Skin of body (tissue), 1 donor: ENCODE measurements at regions not wholly inside any gene's neighbourhood (a gene's known extent, or its start where the extent isn't known, plus 50 kb on each side); places are given as distances from the start of the nearest gene placed in this dataset.
"Not testable (repeated sequence)": the region's sequence is repeated elsewhere in the genome, so short reads cannot be mapped to it uniquely, and the experiment has no call there.

Source experiments
- DNase-seq: peaks from one replicate; lab custom pipeline; 2025; lab: John Stamatoyannopoulos, UW

DNA sequence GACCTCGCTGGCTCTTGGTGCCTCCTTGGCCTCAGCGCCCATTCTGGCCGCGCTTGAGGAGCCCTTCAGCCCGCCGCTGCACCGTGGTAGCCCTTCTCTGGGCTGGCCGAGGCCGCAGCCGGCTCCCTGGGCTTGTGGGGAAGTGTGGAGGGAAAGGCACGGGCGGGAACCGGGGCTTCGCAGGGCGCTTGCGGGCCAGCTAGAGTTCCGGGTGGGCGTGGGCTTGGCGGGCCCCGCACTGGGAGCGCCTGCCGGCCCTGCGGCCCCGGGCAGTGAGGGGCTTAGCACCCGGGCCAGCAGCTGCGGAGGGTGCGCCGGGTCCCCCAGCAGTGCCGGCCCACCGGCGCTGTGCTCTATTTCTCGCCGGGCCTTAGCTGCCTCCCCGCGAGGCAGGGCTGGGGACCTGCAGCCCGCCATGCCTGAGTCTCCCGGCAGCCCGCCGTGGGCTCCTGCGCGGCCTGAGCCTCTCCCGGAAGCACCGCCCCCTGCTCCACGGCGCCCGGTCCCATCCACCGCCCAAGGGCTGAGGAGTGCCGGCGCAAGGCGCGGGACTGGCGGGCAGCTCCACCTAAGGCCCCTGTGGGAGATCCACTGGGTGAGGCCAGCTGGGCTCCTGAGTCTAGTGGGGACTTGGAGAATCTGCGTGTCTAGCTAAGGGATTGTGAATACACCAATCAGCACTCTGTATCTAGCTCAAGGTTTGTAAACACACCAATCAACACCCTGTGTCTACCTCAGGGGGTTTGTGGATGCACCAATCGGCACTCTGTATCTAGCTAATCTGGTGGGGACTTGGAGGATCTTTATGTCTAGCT lies 141.1 kb downstream of the SLCO4C1 start:
- not testable (repeated sequence) for DNase-seq

- DNase-seq: no peak
Observed at GRCh38 chr5:102154291-102154690, 141.8 kb downstream of the SLCO4C1 start.

- no peak for DNase-seq
Observed at GRCh38 chr5:102153003-102153759, 142.9 kb downstream of the SLCO4C1 start.

DNA sequence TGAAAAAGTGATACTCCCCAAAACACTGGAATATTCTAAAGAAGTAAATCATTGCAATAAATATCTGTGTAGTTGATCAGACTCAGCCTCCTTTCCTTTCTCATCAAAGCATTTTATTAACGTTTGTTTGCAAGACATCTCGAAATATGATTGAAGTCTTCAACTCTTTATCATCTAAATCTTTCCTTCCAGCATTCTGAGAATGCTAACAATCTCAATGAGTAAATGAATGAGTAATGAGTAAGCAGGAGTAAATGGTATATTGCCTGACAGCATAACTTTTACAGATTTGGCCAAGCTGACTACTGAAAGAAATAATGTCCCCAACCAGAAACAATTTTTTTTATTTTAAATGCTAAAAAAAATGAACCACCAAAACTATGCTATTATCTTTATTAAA lies 157.1 kb downstream of the SLCO4C1 start:
- DNase-seq: no peak

DNA sequence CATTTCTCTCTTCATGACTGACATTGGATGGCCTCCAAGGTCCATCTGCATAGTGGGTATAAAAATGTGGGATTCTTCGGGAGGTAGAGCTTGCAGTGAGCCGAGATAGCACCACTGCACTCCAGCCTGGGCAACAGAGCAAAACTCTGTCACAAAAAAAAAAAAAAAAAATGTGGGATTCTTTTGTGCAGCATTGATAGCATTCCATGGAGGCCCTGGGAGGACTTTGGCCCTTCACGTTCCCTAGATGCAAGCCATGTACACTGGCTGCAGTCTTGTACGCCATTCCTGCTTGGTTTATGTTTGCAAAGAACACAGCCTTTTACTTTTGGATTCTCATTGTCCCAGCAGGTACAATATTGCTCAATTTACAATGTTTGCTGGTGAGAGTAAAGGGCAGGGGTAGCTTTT lies 157.8 kb downstream of the SLCO4C1 start:
- DNase-seq: no peak

- no peak for DNase-seq
Observed at GRCh38 chr5:102130890-102131289, 165.2 kb downstream of the SLCO4C1 start.

- no peak for DNase-seq
Observed at GRCh38 chr5:102130386-102130785, 165.7 kb downstream of the SLCO4C1 start.

DNA sequence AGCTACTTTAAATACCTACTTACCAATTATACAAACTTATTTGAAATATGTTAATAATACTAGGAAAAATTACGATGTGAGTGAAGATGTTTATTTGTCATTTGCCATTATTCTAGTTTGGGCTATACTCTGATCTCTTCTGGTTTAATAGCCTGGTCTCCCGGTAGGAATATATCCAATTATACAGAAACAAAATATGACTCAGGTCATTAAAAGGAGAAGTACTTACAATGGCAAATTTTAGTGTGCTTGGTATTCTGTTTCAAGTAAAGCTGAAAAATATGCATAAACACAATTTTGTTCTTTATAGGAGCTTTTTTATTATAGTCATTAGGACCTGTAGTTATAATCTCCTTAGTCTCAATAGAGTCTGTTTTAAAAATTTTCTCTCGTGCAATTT lies 176.8 kb downstream of the SLCO4C1 start:
- DNase-seq: no peak

GRCh38 chr5:102115736-102116135 lies 180.3 kb downstream of the SLCO4C1 start:
- DNase-seq: no peak

DNA sequence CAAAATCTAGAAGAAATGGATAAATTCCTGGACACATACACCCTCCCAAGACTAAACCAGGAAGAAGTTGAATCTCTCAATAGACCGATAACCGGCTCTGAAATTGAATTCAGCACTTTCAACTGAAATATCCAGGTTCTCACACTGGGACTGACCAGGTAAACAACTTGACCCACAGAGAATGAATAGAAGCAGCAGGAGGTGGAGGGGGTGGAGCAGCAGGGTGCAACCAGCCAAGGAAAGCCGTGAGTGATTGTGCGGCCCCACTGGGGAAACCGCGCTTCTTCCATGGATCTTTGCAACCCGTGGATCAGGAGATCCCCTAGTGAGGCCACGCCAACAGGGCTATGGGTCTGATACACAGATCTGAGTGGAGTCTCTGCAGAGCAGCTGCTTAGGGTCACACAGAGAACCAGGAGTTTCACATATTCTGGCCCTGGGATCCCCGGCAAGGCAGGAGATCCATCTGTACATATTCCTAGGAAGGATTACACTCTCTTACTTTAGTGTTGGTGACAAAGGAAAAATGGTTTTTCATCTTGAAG lies 181.5 kb downstream of the SLCO4C1 start:
- DNase-seq: no peak

DNA sequence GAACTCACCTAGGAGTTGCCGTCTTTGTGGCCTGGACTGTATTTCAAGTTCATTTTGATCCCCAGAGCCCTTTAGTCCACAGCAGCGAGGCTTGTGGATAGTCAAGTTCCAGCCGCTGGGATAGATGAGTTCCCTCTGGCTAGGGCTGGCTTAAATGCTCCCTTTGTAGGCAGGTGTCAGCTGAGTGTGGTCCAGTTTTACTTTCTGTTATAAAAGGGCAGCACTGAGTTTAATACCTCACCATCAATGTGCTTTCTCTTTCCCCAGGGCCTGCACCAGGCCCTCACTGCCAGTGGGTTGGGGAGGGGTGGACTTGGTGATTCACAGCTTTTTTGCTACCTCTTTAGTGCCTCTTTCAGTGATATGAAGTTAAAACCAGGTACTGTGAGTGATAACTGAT lies 188.2 kb downstream of the SLCO4C1 start:
- no peak for DNase-seq

GRCh38 chr5:102106599-102106998 lies 189.5 kb downstream of the SLCO4C1 start:
- no peak for DNase-seq

GRCh38 chr5:102099766-102100331 lies 196.2 kb downstream of the SLCO4C1 start:
- no peak for DNase-seq

GRCh38 chr5:102099083-102099482 lies 197.0 kb downstream of the SLCO4C1 start:
- not testable (repeated sequence) for DNase-seq

DNA sequence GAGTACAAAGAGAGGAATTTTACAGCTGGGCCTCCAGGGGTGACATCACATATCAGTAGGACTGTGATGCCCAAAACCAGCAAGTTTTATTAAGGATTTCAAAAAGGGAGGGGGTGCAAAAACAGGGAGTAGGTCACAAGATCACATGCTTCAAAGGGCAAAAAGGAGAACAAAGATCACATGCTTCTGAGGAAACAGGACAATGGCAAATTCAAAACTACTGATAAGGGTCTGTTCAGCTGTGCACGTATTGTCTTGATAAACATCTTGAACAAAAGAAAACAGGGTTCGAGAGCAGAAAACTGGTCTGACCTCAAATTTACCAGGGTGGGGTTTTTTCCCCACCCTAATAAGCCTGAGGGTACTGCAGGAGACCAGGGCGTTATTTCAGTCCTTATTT lies 197.5 kb downstream of the SLCO4C1 start:
- not testable (repeated sequence) for DNase-seq

- DNase-seq: no peak
Observed at GRCh38 chr5:102090770-102091169, 205.3 kb downstream of the SLCO4C1 start.

GRCh38 chr5:102089883-102090282 lies 206.2 kb downstream of the SLCO4C1 start:
- DNase-seq: no peak

DNA sequence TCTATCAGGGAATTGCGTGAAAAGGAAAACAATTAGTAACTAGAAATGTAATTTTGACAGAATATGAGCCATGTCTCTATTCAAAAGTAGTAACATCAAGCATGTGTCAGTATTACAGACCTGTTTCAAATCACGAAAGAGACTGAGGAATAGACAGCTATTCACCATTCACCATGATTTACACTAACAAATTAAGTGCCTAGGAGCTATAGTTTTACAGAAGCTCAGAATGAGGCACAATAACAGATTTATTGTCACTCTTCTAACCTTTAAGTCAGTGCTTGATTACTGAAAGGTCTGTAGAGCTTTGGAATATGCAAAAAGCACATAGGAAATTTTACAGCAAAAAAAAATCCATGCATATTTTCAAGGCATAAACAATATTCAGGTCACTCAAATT lies 208.2 kb downstream of the SLCO4C1 start:
- no peak for DNase-seq

- DNase-seq: no peak
Observed at GRCh38 chr5:102080288-102080687, 215.8 kb downstream of the SLCO4C1 start.

DNA sequence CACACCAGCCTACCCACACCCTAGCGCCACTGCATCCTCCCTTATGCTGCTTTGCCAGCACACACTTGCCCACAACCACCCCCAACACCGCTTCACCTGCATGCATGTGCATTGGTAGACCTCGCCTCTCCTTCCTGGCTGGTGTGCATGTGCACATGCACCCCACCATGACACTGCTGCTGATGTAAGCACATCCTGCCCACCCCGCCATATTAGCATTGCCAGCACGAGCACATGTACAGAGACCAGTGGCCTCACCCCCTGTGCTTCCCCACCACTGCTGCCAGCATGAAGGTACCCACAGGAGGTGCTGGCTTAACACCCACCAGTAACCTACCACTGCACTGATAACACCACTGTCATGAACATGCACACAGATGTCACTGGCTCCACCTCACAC lies 218.2 kb downstream of the SLCO4C1 start:
- no peak for DNase-seq

DNA sequence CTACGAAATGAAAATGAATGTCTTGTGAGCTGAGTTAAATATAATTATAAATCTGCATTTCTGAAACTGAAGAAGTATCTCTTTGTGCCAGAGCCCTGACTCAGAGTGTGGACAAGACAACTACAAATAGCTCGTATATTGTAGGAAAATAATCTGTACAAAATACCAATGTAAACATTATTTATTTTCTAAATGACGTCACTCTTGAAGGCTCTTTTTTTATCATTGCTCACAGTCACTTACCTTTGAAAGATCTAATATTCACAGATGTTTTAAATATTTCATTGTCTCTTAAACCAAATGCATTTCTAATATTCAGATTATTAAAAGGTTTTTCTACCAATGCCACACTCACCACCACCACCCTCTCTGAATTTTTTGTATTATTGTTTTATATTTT lies 226.1 kb downstream of the SLCO4C1 start:
- DNase-seq: no peak

DNA sequence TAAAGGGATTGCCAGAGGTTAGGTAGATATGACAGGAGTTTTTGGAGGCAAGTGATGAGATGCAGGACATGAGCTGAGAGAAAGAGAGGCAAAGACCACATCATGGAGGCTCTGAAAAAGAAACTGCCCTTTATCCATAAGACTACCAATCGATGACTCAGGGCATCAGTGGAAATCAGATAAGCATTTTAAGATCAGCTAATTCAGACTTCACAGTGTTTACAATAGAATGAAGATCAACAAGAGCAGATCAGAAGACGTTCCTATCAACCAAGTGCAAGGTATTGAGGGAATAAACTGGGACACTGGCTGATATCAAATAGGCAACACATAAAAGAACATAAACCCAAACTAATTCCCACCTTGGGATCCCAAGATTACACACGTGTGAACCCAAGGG lies 227.2 kb downstream of the SLCO4C1 start:
- DNase-seq: no peak
